Cardiac muscle cell (in vitro differentiated cells and primary cell): ENCODE measurements at regions not wholly inside any gene's neighbourhood (a gene's known extent, or its start where the extent isn't known, plus 50 kb on each side); places are given as distances from the start of the nearest gene placed in this dataset.
A peak's percentile ranks its signal among the peaks of the same experiment; 100 is the strongest.

Experiments used
- DNase-seq, 2 donors: peaks; one replicate each; pipeline versions ENCODE4 v3.0.0 to v3.0.0-alpha.2; 2010 to 2017; ENCODE audit warnings: low read depth in 1 of 2, low spot score in 1 of 2
- H3K27ac ChIP-seq: fragments of 200-600 bp; sonication (generic); 2 replicates; pipeline ENCODE4 v1.5.1; 2016
- H3K27me3 ChIP-seq: fragments of 200-600 bp; sonication (generic); 2 replicates; pipeline ENCODE4 v1.6.0; 2016; ENCODE audit warnings: control low read depth
- H3K36me3 ChIP-seq: fragments of 200-600 bp; sonication (generic); 2 replicates; pipeline ENCODE4 v1.5.1; 2016; ENCODE audit warnings: control low read depth
- H3K4me1 ChIP-seq: fragments of 200-600 bp; sonication (generic); 2 replicates; pipeline ENCODE4 v1.8.1; 2017; ENCODE audit warnings: low read depth, mild to moderate bottlenecking, mixed run types
- H3K4me3 ChIP-seq: fragments of 200-600 bp; sonication (generic); 2 replicates; pipeline ENCODE4 v1.5.1; 2016; ENCODE audit warnings: mild to moderate bottlenecking
- H3K9me3 ChIP-seq: fragments of 200-600 bp; sonication (generic); 2 replicates; pipeline ENCODE4 v1.5.1; 2017; ENCODE audit warnings: low read depth, mild to moderate bottlenecking, control low read depth
- TF ChIP-seq, protein P1 (sequence below): IDR thresholded peaks from 2 replicates; pipeline ENCODE4 v1.5.1; 2012; ENCODE audit warnings: low read depth, mild to moderate bottlenecking, low read length

DNA sequence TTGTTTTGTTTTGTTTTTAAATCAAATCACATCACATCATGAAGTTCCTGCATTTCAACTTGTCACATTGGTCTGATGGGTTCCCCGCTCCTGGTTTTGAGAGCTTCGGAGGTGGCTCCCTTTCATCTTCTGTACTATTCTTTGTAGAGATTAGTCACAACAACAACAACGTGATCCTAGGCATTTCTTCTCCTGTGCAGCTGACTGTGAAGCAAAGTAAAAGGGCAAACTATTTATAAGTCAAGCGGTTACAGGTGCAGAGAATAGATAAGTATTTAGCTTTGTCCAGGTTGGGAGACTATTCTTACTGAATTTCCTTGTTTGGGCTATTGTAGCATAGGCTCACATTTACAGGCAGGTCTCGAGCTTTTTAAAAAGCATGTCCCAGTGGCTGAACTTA is 197.7 kb upstream of the CDKN2B start:
- Histone ChIP-seq H3K27me3 (no peaks in the 10 kb centered on the region), H3K4me1 (no peaks in the 10 kb centered on the region), H3K9me3 (no peaks in the 10 kb centered on the region), H3K27ac (no peak overlapping the region), H3K36me3 (no peaks in the 10 kb centered on the region), H3K4me3 (no peak overlapping the region)
- no peak for DNase-seq
- TF ChIP-seq, protein P1, sequence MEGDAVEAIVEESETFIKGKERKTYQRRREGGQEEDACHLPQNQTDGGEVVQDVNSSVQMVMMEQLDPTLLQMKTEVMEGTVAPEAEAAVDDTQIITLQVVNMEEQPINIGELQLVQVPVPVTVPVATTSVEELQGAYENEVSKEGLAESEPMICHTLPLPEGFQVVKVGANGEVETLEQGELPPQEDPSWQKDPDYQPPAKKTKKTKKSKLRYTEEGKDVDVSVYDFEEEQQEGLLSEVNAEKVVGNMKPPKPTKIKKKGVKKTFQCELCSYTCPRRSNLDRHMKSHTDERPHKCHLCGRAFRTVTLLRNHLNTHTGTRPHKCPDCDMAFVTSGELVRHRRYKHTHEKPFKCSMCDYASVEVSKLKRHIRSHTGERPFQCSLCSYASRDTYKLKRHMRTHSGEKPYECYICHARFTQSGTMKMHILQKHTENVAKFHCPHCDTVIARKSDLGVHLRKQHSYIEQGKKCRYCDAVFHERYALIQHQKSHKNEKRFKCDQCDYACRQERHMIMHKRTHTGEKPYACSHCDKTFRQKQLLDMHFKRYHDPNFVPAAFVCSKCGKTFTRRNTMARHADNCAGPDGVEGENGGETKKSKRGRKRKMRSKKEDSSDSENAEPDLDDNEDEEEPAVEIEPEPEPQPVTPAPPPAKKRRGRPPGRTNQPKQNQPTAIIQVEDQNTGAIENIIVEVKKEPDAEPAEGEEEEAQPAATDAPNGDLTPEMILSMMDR: no peak

DNA sequence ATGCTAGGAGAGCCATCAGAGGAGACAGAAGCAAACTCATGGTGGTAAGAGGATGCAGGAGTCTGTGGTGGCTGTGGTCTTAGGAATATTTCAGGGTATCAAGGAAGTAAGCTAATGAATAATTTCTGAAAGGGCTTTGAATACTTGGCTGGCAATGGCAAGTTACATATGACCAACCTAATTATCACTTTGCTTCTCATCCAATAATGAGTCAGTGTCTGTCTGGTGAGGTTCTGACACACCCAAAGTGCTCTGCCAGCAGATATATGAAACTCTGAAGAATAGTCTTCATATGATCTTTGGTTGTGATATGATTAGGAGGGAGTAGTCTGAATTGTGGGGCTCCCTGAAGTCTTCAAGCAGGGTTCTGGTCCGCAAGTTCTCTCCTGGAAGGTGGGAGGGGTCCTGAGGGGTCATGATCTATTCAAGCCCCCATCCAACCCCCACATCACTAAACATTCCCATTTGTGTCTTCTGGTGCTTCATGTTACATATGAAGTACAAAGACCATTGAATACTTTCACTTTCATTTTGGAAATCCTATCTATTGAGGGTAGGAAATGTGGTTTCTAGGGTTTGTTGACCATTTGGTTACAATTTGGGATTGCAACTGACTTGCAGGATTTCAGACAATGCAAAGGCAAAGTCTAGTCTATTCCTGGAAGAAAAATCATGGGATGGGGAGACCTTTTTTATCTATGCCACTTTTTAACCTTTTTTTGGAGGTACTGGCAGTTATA is 199.9 kb upstream of the CDKN2B start:
- H3K4me1 ChIP-seq: no peaks in the 10 kb centered on the region
- no peaks in the 10 kb centered on the region for H3K27me3 ChIP-seq
- H3K9me3 ChIP-seq: no peaks in the 10 kb centered on the region
- H3K36me3 ChIP-seq: no peaks in the 10 kb centered on the region
- no peak overlapping the region for H3K27ac ChIP-seq
- DNase-seq: no peak
- TF ChIP-seq, protein P1: no peak
- H3K4me3 ChIP-seq: no peak overlapping the region

DNA sequence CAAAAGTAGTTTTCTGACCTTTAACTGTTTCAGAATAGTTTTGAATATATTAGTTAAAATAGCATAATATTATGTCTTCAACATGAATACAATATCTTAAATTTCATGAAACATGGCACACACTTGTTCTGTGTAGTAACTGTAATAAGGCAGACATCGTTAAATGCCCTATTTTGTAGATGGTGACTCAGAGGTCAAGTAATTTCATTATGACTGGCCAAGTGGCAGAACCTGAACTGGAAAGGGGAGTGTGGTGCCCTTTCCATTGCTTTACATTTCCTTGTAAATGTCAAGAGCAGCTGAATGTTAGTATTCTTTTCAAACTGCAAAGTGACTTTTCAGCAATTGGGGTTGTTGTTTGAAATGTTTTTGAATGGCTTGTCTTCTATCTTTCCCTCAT is 201.2 kb upstream of the CDKN2B start:
- H3K4me1 ChIP-seq: no peaks in the 10 kb centered on the region
- H3K27me3 ChIP-seq: no peaks in the 10 kb centered on the region
- DNase-seq: no peak
- no peak overlapping the region for H3K4me3 ChIP-seq
- no peaks in the 10 kb centered on the region for H3K36me3 ChIP-seq
- H3K27ac ChIP-seq: no peak overlapping the region
- H3K9me3 ChIP-seq: no peaks in the 10 kb centered on the region
- TF ChIP-seq, protein P1: no peak

DNA sequence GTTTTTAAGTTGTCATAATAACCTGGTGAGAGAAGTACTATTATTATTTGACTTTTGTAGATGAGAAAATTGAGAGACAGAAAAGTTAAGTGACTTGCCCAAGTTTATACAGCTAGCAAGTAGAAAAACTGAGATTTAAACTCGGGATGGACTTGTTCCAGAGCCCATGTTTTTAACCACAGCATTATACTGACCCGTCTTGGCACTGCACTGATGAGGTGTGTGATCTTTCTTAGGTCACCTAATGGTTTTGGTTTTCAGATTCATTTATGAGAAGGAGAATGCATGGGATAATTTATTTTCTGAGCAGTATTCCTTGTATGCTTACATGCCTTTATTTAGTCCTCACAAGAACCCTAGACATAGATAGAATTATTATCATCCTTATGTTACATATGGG is 201.8 kb upstream of the CDKN2B start:
- no peaks in the 10 kb centered on the region for H3K27me3 ChIP-seq
- no peaks in the 10 kb centered on the region for H3K9me3 ChIP-seq
- no peak overlapping the region for H3K27ac ChIP-seq
- TF ChIP-seq, protein P1: no peak
- H3K4me1 ChIP-seq: no peaks in the 10 kb centered on the region
- H3K36me3 ChIP-seq: no peaks in the 10 kb centered on the region
- no peak for DNase-seq
- H3K4me3 ChIP-seq: no peak overlapping the region

DNA sequence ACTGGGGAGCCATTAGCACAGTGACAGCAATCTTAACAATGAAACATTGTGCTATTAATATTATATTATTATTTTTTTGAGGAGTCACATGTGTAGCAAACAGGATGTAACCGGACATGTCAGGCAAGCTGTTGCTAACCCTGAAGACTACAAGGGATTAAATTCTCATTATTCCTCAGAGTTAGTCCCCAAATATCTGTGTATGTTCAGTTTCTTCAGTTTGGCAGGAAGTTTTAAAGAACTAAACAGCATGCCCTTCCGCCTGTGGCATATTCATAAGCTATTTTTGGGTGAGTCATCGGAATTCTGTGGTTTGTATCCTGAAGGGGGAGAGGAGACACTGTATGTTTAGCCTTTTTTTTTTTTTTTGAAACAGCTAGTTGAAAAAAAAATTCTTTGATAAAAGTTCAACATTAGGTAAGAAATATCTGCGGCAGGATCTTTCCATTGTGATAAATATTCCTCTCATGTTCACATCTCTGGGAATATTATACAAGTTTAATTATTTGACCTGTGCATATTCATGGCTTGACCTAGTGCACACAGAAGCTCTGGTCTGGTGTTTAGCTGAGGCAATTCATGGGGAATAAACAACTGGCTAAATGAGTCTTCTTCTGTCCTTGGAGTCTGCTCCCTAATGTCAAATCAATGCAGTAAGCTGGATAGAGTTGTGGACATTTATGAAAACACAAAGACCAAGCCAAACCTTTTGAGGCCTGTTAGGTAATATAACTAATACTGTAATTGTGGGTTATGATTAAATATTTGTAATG is 202.7 kb upstream of the CDKN2B start:
- H3K36me3 ChIP-seq: no peaks in the 10 kb centered on the region
- no peaks in the 10 kb centered on the region for H3K4me1 ChIP-seq
- H3K4me3 ChIP-seq: no peak overlapping the region
- H3K9me3 ChIP-seq: no peaks in the 10 kb centered on the region
- H3K27ac ChIP-seq: no peak overlapping the region
- no peaks in the 10 kb centered on the region for H3K27me3 ChIP-seq
- peak in 1 of 2 donors; percentile 93 for DNase-seq
- TF ChIP-seq, protein P1: no peak
